Smooth muscle cell (in vitro differentiated cells): ENCODE measurements at regions not wholly inside any gene's neighbourhood (a gene's known extent, or its start where the extent isn't known, plus 50 kb on each side); places are given as distances from the start of the nearest gene placed in this dataset.

Experiments used
- DNase-seq: peaks from one replicate; lab custom pipeline; 2025; ENCODE audit not compliant: unreplicated experiment; lab: John Stamatoyannopoulos, UW
- H2AFZ ChIP-seq: fragments of 200-600 bp; sonication (generic); 2 replicates; pipeline ENCODE4 v1.6.0; 2016; ENCODE audit warnings: antibody characterized with exemption, low read depth, mild to moderate bottlenecking
- H3F3A ChIP-seq: fragments of 200-600 bp; sonication (generic); 2 replicates; pipeline ENCODE4 v1.6.0; 2017; ENCODE audit warnings: antibody characterized with exemption, low read depth
- H3K27ac ChIP-seq: fragments of 200-600 bp; sonication (generic); 2 replicates; pipeline ENCODE4 v1.5.1; 2016; ENCODE audit warnings: low read depth, mild to moderate bottlenecking
- H3K27me3 ChIP-seq: fragments of 200-600 bp; sonication (generic); 2 replicates; pipeline ENCODE4 v1.6.1; 2016; ENCODE audit warnings: low read depth, mild to moderate bottlenecking
- H3K36me3 ChIP-seq: fragments of 200-600 bp; sonication (generic); 2 replicates; pipeline ENCODE4 v1.5.1; 2016; ENCODE audit warnings: low read depth
- H3K4me1 ChIP-seq: fragments of 200-600 bp; sonication (generic); 2 replicates; pipeline ENCODE4 v1.5.1; 2016; ENCODE audit warnings: low read depth
- H3K4me2 ChIP-seq: fragments of 200-600 bp; sonication (generic); 2 replicates; pipeline ENCODE4 v1.6.0; 2016; ENCODE audit warnings: mild to moderate bottlenecking
- H3K4me3 ChIP-seq: fragments of 200-600 bp; sonication (generic); 2 replicates; pipeline ENCODE4 v1.5.1; 2016; ENCODE audit warnings: mild to moderate bottlenecking
- H3K79me2 ChIP-seq: fragments of 200-600 bp; sonication (generic); 2 replicates; pipeline ENCODE4 v1.6.0; 2016; ENCODE audit warnings: low read depth, mild to moderate bottlenecking
- H3K9ac ChIP-seq: fragments of 200-600 bp; sonication (generic); 2 replicates; pipeline ENCODE4 v1.6.0; 2016; ENCODE audit warnings: low read depth
- H3K9me3 ChIP-seq: fragments of 200-600 bp; sonication (generic); replicated peaks from 2 replicates; pipeline ENCODE4 v1.5.1; 2016; ENCODE audit warnings: low read depth
- H4K20me1 ChIP-seq: fragments of 200-600 bp; sonication (generic); 2 replicates; pipeline ENCODE4 v1.6.0; 2016; ENCODE audit warnings: low read depth
- CTCF ChIP-seq: fragments of 200-600 bp; sonication (generic); IDR thresholded peaks from 2 replicates; pipeline ENCODE4 v1.5.1; 2017; ENCODE audit warnings: borderline replicate concordance, mild to moderate bottlenecking, antibody characterized with exemption; ENCODE audit not compliant: insufficient read depth, poor library complexity, severe bottlenecking
- WGBS: methylation state at CpG from one replicate; pipeline ENCODE4 v1.1.7; 2016; ENCODE audit warnings: low lambda C conversion rate; 5-methylcytosine and 5-hydroxymethylcytosine counted together

GRCh38 chr6:165889636-165890403 is 226.8 kb upstream of the PDE10A start:
- DNase-seq = no peak
- Histone ChIP-seq H3K9ac (no peak overlapping the region), H3F3A (no peaks in the 10 kb centered on the region), H3K9me3 (no peaks in the 10 kb centered on the region), H4K20me1 (no peaks in the 10 kb centered on the region), H3K4me2 (peak overlapping the region; percentile 43), H3K27me3 (no peaks in the 10 kb centered on the region), H3K4me1 (no peaks in the 10 kb centered on the region), H2AFZ (peak overlapping the region; percentile 69), H3K79me2 (no peaks in the 10 kb centered on the region), H3K36me3 (no peaks in the 10 kb centered on the region), H3K27ac (no peak overlapping the region), H3K4me3 (no peak overlapping the region)
- peak; percentile 69 for TF ChIP-seq CTCF
- 18% methylated on average over 6 of the region's 7 CpGs for WGBS

- TF ChIP-seq CTCF = no peak
- no peak overlapping the region for H3K27ac ChIP-seq
- no peak overlapping the region for H3K9ac ChIP-seq
- H3K36me3 ChIP-seq = no peaks in the 10 kb centered on the region
- no peak overlapping the region for H3K4me2 ChIP-seq
- 95% methylated on average over 1 of the region's 1 CpG for WGBS
- no peaks in the 10 kb centered on the region for H3K4me1 ChIP-seq
- H2AFZ ChIP-seq = no peak overlapping the region
- no peak overlapping the region for H3K4me3 ChIP-seq
- no peak for DNase-seq
- no peaks in the 10 kb centered on the region for H3F3A ChIP-seq
- H3K79me2 ChIP-seq = no peaks in the 10 kb centered on the region
- no peaks in the 10 kb centered on the region for H3K27me3 ChIP-seq
- H4K20me1 ChIP-seq = no peaks in the 10 kb centered on the region
- no peaks in the 10 kb centered on the region for H3K9me3 ChIP-seq
Observed at GRCh38 chr6:165886169-165886568, 223.1 kb upstream of the PDE10A start.

- Histone ChIP-seq H3F3A (no peaks in the 10 kb centered on the region), H3K4me1 (no peaks in the 10 kb centered on the region), H3K36me3 (no peaks in the 10 kb centered on the region), H3K4me3 (no peak overlapping the region), H3K4me2 (peak overlapping the region; percentile 56), H4K20me1 (no peaks in the 10 kb centered on the region), H3K79me2 (no peaks in the 10 kb centered on the region), H3K27ac (peak overlapping the region; percentile 73), H3K9ac (peak overlapping the region; percentile 19), H3K9me3 (no peaks in the 10 kb centered on the region), H2AFZ (no peak overlapping the region), H3K27me3 (no peaks in the 10 kb centered on the region)
- WGBS = 38% methylated on average over 32 of the region's 32 CpGs
- peak; percentile 94 for TF ChIP-seq CTCF
- peak; percentile 34 for DNase-seq
Observed at GRCh38 chr6:165884813-165885765, 222.0 kb upstream of the PDE10A start.
